ENCODE measurements at regions not wholly inside any gene's neighbourhood (a gene's known extent, or its start where the extent isn't known, plus 50 kb on each side); places are given as distances from the start of the nearest gene placed in this dataset.

GRCh38 chr3:43210049-43211027 lies 76.0 kb upstream of the SNRK start:
- Histone ChIP-seq H3K27me3 (replicated peaks; ENCODE audit: insufficient read depth, low read depth, low read length, poor library complexity) (no peaks in the 10 kb centered on the region), H3K36me3 (ENCODE audit: insufficient read depth, low read length, poor library complexity, severe bottlenecking) (no peaks in the 10 kb centered on the region), H3K4me1 (ENCODE audit: insufficient read depth, low read length, poor library complexity, severe bottlenecking) (no peaks in the 10 kb centered on the region), H3K27ac (ENCODE audit: low read depth, low read length, poor library complexity, severe bottlenecking) (no peak overlapping the region), H3K4me3 (ENCODE audit: low read depth, low read length, poor library complexity, severe bottlenecking) (no peak overlapping the region), H3K9me3 (ENCODE audit: low read depth, low read length, poor library complexity, severe bottlenecking) (no peaks in the 10 kb centered on the region)
- TF ChIP-seq EZH2 (IDR thresholded peaks at IDR 0.05; ENCODE audit: borderline replicate concordance, low read depth, low read length, poor library complexity, severe bottlenecking) (no peak), CTCF (conservative IDR thresholded peaks at IDR 0.05; ENCODE audit: low read depth, low read length) (no peak)
- DNase-seq (ENCODE audit: low spot score): no peak
- ChIA-PET POLR2A (ENCODE audit: low non-redundant PET) (no interaction called here), CTCF (no interaction called here)
- BruUV-seq (replicated peaks): no TSS peak
- intact Hi-C loops (cut with micrococcal nuclease; ENCODE audit: unreplicated experiment): loop anchor here (10.0 kb wide), 1 partner anchor 294 kb away; no protein-coding TSS in a partner anchor

- no TSS peak for BruUV-seq (replicated peaks)
- H3K4me3 ChIP-seq (ENCODE audit: low read depth, low read length, poor library complexity, severe bottlenecking): no peak overlapping the region
- no peaks in the 10 kb centered on the region for H3K27me3 ChIP-seq (replicated peaks; ENCODE audit: insufficient read depth, low read depth, low read length, poor library complexity)
- DNase-seq (ENCODE audit: low spot score): no peak
- intact Hi-C loops (cut with micrococcal nuclease; ENCODE audit: unreplicated experiment): no loop called here
- TF ChIP-seq EZH2 (IDR thresholded peaks at IDR 0.05; ENCODE audit: borderline replicate concordance, low read depth, low read length, poor library complexity, severe bottlenecking) (no peak), CTCF (conservative IDR thresholded peaks at IDR 0.05; ENCODE audit: low read depth, low read length) (no peak)
- H3K4me1 ChIP-seq (ENCODE audit: insufficient read depth, low read length, poor library complexity, severe bottlenecking): no peaks in the 10 kb centered on the region
- no peaks in the 10 kb centered on the region for H3K9me3 ChIP-seq (ENCODE audit: low read depth, low read length, poor library complexity, severe bottlenecking)
- ChIA-PET POLR2A (ENCODE audit: low non-redundant PET) (no interaction called here), CTCF (no interaction called here)
- H3K36me3 ChIP-seq (ENCODE audit: insufficient read depth, low read length, poor library complexity, severe bottlenecking): no peaks in the 10 kb centered on the region
- no peak overlapping the region for H3K27ac ChIP-seq (ENCODE audit: low read depth, low read length, poor library complexity, severe bottlenecking)
These were observed 78.7 kb upstream of the SNRK start for GRCh38 chr3:43207628-43208085.

- no peak for DNase-seq (ENCODE audit: low spot score)
- ChIA-PET POLR2A (ENCODE audit: low non-redundant PET) (no interaction called here), CTCF (no interaction called here)
- H3K36me3 ChIP-seq (ENCODE audit: insufficient read depth, low read length, poor library complexity, severe bottlenecking): no peaks in the 10 kb centered on the region
- no peaks in the 10 kb centered on the region for H3K4me1 ChIP-seq (ENCODE audit: insufficient read depth, low read length, poor library complexity, severe bottlenecking)
- H3K4me3 ChIP-seq (ENCODE audit: low read depth, low read length, poor library complexity, severe bottlenecking): no peak overlapping the region
- H3K27me3 ChIP-seq (replicated peaks; ENCODE audit: insufficient read depth, low read depth, low read length, poor library complexity): no peaks in the 10 kb centered on the region
- intact Hi-C loops (cut with micrococcal nuclease; ENCODE audit: unreplicated experiment): no loop called here
- no peak overlapping the region for H3K27ac ChIP-seq (ENCODE audit: low read depth, low read length, poor library complexity, severe bottlenecking)
- no peaks in the 10 kb centered on the region for H3K9me3 ChIP-seq (ENCODE audit: low read depth, low read length, poor library complexity, severe bottlenecking)
- TF ChIP-seq EZH2 (IDR thresholded peaks at IDR 0.05; ENCODE audit: borderline replicate concordance, low read depth, low read length, poor library complexity, severe bottlenecking): no peak
- TF ChIP-seq CTCF (conservative IDR thresholded peaks at IDR 0.05; ENCODE audit: low read depth, low read length): no peak
- BruUV-seq (replicated peaks): no TSS peak
These were observed 79.7 kb upstream of the SNRK start for GRCh38 chr3:43206632-43207031.

All from A673 (cell line).